ENCODE measurements at regions not wholly inside any gene's neighbourhood (a gene's known extent, or its start where the extent isn't known, plus 50 kb on each side); places are given as distances from the start of the nearest gene placed in this dataset.
"Not testable (repeated sequence)": the region's sequence is repeated elsewhere in the genome, so short reads cannot be mapped to it uniquely, and the experiment has no call there.

GRCh38 chr12:131214936-131215335 is 261.2 kb downstream of the ADGRD1 start:
- not testable (repeated sequence) for DNase-seq (ENCODE audit: low read depth)

GRCh38 chr12:131216587-131216986 is 262.9 kb downstream of the ADGRD1 start:
- DNase-seq (ENCODE audit: low read depth) = not testable (repeated sequence)

GRCh38 chr12:131217024-131217586 is 263.4 kb downstream of the ADGRD1 start:
- DNase-seq (ENCODE audit: low read depth) = no peak

- no peak for DNase-seq (ENCODE audit: low read depth)
Observed at GRCh38 chr12:131218026-131218922, 264.6 kb downstream of the ADGRD1 start.

- no peak for DNase-seq (ENCODE audit: low read depth)
Observed at GRCh38 chr12:131218923-131219669, 265.4 kb downstream of the ADGRD1 start.

- no peak for DNase-seq (ENCODE audit: low read depth)
Observed at GRCh38 chr12:131219670-131220330, 266.1 kb downstream of the ADGRD1 start.

- no peak for DNase-seq (ENCODE audit: low read depth)
Observed at GRCh38 chr12:131220331-131220685, 266.6 kb downstream of the ADGRD1 start.

- no peak for DNase-seq (ENCODE audit: low read depth)
Observed at GRCh38 chr12:131221061-131221956, 267.6 kb downstream of the ADGRD1 start.

GRCh38 chr12:131221957-131222328 is 268.2 kb downstream of the ADGRD1 start:
- DNase-seq (ENCODE audit: low read depth) = no peak

GRCh38 chr12:131222329-131223139 is 268.8 kb downstream of the ADGRD1 start:
- DNase-seq (ENCODE audit: low read depth) = no peak

- DNase-seq (ENCODE audit: low read depth) = no peak
Observed at GRCh38 chr12:131223171-131223761, 269.6 kb downstream of the ADGRD1 start.

- no peak for DNase-seq (ENCODE audit: low read depth)
Observed at GRCh38 chr12:131223791-131224225, 270.1 kb downstream of the ADGRD1 start.

GRCh38 chr12:131224226-131225065 is 270.7 kb downstream of the ADGRD1 start:
- DNase-seq (ENCODE audit: low read depth) = not testable (repeated sequence)

GRCh38 chr12:131225066-131225380 is 271.3 kb downstream of the ADGRD1 start:
- DNase-seq (ENCODE audit: low read depth) = not testable (repeated sequence)

GRCh38 chr12:131226345-131227265 is 272.9 kb downstream of the ADGRD1 start:
- DNase-seq (ENCODE audit: low read depth) = no peak

GRCh38 chr12:131227641-131228040 is 273.9 kb downstream of the ADGRD1 start:
- DNase-seq (ENCODE audit: low read depth) = not testable (repeated sequence)

- not testable (repeated sequence) for DNase-seq (ENCODE audit: low read depth)
Observed at GRCh38 chr12:131229079-131229425, 275.3 kb downstream of the ADGRD1 start.
